ENCODE measurements at regions not wholly inside any gene's neighbourhood (a gene's known extent, or its start where the extent isn't known, plus 50 kb on each side); places are given as distances from the start of the nearest gene placed in this dataset.

DNA sequence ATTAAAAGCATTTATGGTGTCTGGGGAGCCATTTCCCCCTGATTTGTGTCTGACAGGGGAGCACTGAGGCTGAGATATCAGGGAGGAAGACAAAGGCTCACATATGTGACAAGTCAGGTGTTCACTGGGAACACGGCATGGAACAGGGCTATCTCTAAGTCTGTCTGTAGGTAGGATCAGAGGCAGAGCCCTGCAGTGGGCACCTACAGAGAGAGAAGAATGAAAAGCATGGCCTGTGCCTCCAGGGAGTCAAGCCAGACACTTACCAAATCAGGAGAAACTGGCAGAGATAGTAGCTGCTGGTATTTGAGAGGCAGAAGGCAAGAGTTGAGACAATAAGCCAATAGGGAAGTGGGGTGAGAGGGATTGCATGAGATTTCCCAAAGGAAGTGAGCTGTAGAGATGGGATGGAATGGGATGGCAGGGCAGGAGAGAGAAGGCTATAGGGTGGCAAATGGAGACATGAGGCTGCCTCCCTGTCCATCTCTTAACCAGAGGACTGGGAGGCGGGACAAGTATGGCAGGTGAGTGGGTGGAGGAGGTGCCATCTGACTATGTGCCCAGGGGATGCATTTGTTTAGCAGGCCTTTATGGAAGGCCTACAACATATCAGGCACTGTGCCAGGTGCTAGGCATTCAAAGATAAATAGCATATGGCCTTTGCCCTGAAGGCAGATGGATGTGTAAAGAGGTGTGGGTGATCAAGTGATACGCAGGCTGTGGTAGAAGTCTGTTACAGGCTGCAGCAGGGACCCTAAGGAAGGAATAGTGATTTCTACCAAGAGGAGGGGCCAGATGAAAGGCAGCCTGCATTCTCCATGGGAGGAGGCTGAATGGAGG, 136.2 kb upstream of the IPO9 start:
- H3K27me3 Mint-ChIP-seq = peaks cover 0 to 21% of the 10 kb centered on the region in 2 donors
- no peak overlapping the region for H3K27ac Mint-ChIP-seq
- H3K36me3 Mint-ChIP-seq (ENCODE audit: insufficient read depth) = no peaks in the 10 kb centered on the region
- ATAC-seq (replicated peaks) = no peak
- H3K4me1 Mint-ChIP-seq (ENCODE audit: low read depth in 2 of 2) = no peaks in the 10 kb centered on the region
- H3K4me3 Mint-ChIP-seq = no peak overlapping the region
- DNase-seq = no peak
- no peaks in the 10 kb centered on the region for H3K9me3 Mint-ChIP-seq

GRCh38 chr1:201693890-201694607, 134.9 kb upstream of the IPO9 start:
- Mint-ChIP-seq H3K4me3 (no peak overlapping the region), H3K27ac (no peak overlapping the region), H3K9me3 (no peaks in the 10 kb centered on the region), H3K4me1 (ENCODE audit: low read depth in 2 of 2) (no peaks in the 10 kb centered on the region), H3K27me3 (peaks cover 0 to 21% of the 10 kb centered on the region in 2 donors), H3K36me3 (ENCODE audit: insufficient read depth) (no peaks in the 10 kb centered on the region)
- ATAC-seq (replicated peaks) = no peak
- no peak for DNase-seq

GRCh38 chr1:201694608-201695335, 134.2 kb upstream of the IPO9 start:
- peaks cover 0 to 21% of the 10 kb centered on the region in 2 donors for H3K27me3 Mint-ChIP-seq
- H3K4me3 Mint-ChIP-seq = no peak overlapping the region
- H3K27ac Mint-ChIP-seq = no peak overlapping the region
- no peak for ATAC-seq (replicated peaks)
- no peaks in the 10 kb centered on the region for H3K4me1 Mint-ChIP-seq (ENCODE audit: low read depth in 2 of 2)
- DNase-seq = no peak
- no peaks in the 10 kb centered on the region for H3K36me3 Mint-ChIP-seq (ENCODE audit: insufficient read depth)
- no peaks in the 10 kb centered on the region for H3K9me3 Mint-ChIP-seq

GRCh38 chr1:201695607-201696006, 133.3 kb upstream of the IPO9 start:
- H3K27ac Mint-ChIP-seq = peak overlapping the region in 1 of 2 donors; percentile 16
- no peaks in the 10 kb centered on the region for H3K9me3 Mint-ChIP-seq
- H3K27me3 Mint-ChIP-seq = peaks cover 0 to 21% of the 10 kb centered on the region in 2 donors
- DNase-seq (no peak), ATAC-seq (replicated peaks) (no peak)
- H3K4me1 Mint-ChIP-seq (ENCODE audit: low read depth in 2 of 2) = no peaks in the 10 kb centered on the region
- H3K36me3 Mint-ChIP-seq (ENCODE audit: insufficient read depth) = no peaks in the 10 kb centered on the region
- H3K4me3 Mint-ChIP-seq = no peak overlapping the region

- DNase-seq = no peak
- H3K27me3 Mint-ChIP-seq = peaks cover 0 to 21% of the 10 kb centered on the region in 2 donors
- no peaks in the 10 kb centered on the region for H3K4me1 Mint-ChIP-seq (ENCODE audit: low read depth in 2 of 2)
- no peaks in the 10 kb centered on the region for H3K36me3 Mint-ChIP-seq (ENCODE audit: insufficient read depth)
- no peak overlapping the region for H3K4me3 Mint-ChIP-seq
- H3K9me3 Mint-ChIP-seq = no peaks in the 10 kb centered on the region
- H3K27ac Mint-ChIP-seq = peak overlapping the region in 1 of 2 donors; percentile 16
- no peak for ATAC-seq (replicated peaks)
Measured at GRCh38 chr1:201696217-201696761, 132.7 kb upstream of the IPO9 start.

DNA sequence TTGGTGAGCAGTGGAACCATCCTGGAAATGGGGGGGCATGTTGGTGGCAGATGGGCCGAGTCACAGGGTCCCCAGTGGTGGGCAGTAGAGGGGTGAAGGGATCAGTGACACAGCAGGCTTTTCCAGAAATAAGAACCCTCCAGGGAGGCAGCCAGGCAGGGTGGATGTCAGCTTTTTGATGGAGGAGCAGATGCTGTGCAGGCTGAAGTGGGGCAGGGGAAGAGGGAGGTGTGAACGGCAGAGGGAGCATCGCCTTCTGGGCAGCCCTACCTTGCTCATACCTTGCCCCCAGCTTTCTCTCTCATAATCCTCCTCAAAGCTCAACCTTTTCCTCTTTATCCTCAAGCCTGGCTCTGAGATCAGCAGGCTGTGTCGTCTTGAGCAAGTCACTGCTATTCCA, 131.8 kb upstream of the IPO9 start:
- DNase-seq (no peak), ATAC-seq (replicated peaks) (no peak)
- H3K9me3 Mint-ChIP-seq = no peaks in the 10 kb centered on the region
- no peak overlapping the region for H3K27ac Mint-ChIP-seq
- H3K27me3 Mint-ChIP-seq = peaks cover 0 to 21% of the 10 kb centered on the region in 2 donors
- no peaks in the 10 kb centered on the region for H3K36me3 Mint-ChIP-seq (ENCODE audit: insufficient read depth)
- no peaks in the 10 kb centered on the region for H3K4me1 Mint-ChIP-seq (ENCODE audit: low read depth in 2 of 2)
- no peak overlapping the region for H3K4me3 Mint-ChIP-seq

DNA sequence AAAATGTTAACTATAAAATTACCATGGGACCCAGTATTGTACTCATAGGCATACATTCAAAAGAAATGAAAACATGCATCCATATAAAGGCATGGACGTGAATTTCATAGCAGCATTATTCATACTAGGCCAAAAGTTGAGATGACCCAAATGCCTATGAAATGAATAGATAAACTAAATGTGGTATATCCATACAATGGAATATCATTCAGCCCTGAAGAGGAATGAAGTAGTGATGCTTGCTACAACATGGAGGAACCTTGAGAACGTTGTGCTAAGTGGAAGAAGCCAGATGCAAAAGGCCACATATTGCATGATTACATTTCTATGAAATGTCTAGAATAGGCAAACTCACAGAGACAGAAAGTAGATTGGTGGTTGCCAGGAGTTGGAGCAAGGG, 127.1 kb upstream of the IPO9 start:
- no peak for DNase-seq
- H3K9me3 Mint-ChIP-seq = no peaks in the 10 kb centered on the region

DNA sequence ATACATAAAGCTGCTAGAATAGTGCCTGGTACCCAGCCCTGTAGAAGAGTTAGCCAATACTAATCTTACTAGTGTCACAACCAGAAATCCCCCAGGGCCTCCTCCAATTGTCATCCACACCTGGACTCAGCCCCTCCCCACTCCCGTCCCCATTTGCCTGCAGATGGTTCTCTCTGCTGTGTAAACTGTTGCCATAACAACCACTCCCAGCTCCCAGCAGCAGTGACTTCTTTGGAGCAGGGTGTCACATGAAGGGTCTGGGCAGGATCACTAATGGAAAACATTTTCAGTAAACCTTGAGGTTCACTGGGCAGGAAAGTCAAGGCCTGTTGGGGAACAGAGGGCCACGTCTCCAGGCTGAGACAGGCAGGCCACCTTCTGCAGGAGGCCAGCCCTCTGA, 126.0 kb upstream of the IPO9 start:
- Mint-ChIP-seq H3K36me3 (ENCODE audit: insufficient read depth) (peaks cover 3% of the 10 kb centered on the region), H3K9me3 (no peaks in the 10 kb centered on the region), H3K4me1 (ENCODE audit: low read depth in 2 of 2) (no peaks in the 10 kb centered on the region), H3K27ac (no peak overlapping the region), H3K4me3 (no peak overlapping the region), H3K27me3 (peaks cover 18 to 31% of the 10 kb centered on the region in 2 donors)
- ATAC-seq (replicated peaks) = no peak
- no peak for DNase-seq

More for the DNA sequence above, 127.1 kb upstream of the IPO9 start:
- Mint-ChIP-seq H3K4me1 (ENCODE audit: low read depth in 2 of 2) (no peaks in the 10 kb centered on the region), H3K36me3 (ENCODE audit: insufficient read depth) (peaks cover 3% of the 10 kb centered on the region), H3K27ac (no peak overlapping the region), H3K4me3 (no peak overlapping the region), H3K27me3 (peaks cover 21 to 22% of the 10 kb centered on the region in 2 donors)
- no peak for ATAC-seq (replicated peaks)

DNA sequence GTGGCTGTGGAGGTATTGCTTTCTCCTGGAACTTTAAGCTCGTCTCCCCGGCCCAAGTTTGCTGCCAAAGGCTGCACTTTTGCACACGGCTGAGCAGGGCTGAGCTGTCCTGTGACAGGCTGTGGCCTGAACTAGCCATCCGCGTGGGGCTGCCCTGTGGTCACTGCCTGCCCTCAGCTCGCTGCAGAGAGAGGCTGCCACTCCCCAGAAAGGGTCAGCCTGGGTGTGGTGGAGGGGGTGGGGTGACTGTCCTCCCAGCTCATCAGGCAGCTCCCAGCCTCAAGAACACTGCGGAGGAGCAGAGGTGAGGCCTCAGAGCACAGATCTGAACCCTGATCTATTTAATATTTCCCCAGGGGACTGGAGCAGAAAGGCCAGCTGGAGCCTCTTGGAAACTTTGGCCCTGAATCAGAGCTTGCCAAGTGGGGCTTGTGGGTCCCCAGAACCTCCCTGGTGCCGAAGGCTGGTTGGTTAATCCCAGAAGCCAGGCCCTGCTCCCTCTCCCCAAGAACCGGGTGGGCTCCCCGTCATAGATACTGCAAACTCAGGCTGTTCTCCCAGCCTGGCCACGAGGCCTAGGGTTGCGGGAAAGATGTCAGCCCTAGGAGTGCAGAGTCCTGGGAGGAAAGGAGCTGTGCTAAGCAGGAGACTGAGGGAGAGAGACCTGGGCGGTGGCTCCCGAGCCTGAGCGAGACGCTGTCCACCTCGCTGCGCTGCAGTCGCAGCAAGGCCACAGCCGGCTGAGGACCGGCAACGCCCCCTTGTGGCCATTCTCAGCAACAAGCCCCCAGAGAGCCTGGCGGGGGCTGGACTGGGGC, 125.1 kb upstream of the IPO9 start:
- H3K27ac Mint-ChIP-seq = no peak overlapping the region
- ATAC-seq (replicated peaks) = peak; percentile 61
- H3K4me1 Mint-ChIP-seq (ENCODE audit: low read depth in 2 of 2) = no peaks in the 10 kb centered on the region
- peak; percentile 35 to 42 (median 39) for DNase-seq
- peaks cover 3% of the 10 kb centered on the region for H3K36me3 Mint-ChIP-seq (ENCODE audit: insufficient read depth)
- peaks cover 22 to 40% of the 10 kb centered on the region in 2 donors for H3K27me3 Mint-ChIP-seq
- H3K4me3 Mint-ChIP-seq = no peak overlapping the region
- H3K9me3 Mint-ChIP-seq = no peaks in the 10 kb centered on the region

DNA sequence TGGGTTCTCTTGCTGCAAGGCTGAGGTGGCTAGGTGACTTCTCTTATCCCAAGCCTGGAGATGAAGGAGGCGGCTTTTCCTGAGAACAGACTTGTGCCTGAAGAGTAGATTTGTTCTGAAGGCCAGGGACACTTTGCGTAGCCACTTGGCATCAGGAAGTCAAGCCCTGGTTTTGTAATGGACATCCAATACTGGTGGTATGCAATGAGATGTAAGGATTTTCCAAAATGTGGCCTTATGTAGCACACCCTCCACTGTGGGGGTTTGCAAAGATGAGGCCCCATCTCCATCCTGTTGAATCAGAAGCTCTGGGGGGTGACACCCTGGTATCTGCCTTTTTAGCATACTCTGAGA, 124.5 kb upstream of the IPO9 start:
- H3K27ac Mint-ChIP-seq = no peak overlapping the region
- H3K4me1 Mint-ChIP-seq (ENCODE audit: low read depth in 2 of 2) = no peaks in the 10 kb centered on the region
- peaks cover 3% of the 10 kb centered on the region for H3K36me3 Mint-ChIP-seq (ENCODE audit: insufficient read depth)
- no peak overlapping the region for H3K4me3 Mint-ChIP-seq
- no peak for ATAC-seq (replicated peaks)
- H3K9me3 Mint-ChIP-seq = no peaks in the 10 kb centered on the region
- peaks cover 25 to 40% of the 10 kb centered on the region in 2 donors for H3K27me3 Mint-ChIP-seq
- no peak for DNase-seq

DNA sequence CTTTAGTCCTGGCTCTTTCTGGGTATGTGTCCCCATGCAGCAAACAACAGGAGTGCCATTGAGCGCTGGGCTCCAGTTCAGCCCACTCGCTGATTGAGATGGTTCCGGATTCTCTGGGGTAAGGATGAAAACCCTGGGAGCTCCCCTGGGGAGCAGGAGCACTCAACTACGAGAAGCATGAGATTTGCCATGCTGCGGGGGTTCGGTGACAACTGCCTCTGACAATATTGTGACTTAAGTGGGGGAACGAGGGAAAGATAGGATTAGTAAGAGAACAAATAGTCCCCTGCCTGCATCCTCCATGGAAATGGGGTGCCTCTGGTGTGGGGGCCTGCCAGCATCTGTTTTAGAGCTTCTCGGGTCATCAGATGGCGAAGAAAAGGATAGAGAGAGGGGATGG, 123.6 kb upstream of the IPO9 start:
- peaks cover 3% of the 10 kb centered on the region for H3K36me3 Mint-ChIP-seq (ENCODE audit: insufficient read depth)
- no peaks in the 10 kb centered on the region for H3K9me3 Mint-ChIP-seq
- no peak overlapping the region for H3K4me3 Mint-ChIP-seq
- H3K4me1 Mint-ChIP-seq (ENCODE audit: low read depth in 2 of 2) = no peaks in the 10 kb centered on the region
- peaks cover 25 to 40% of the 10 kb centered on the region in 2 donors for H3K27me3 Mint-ChIP-seq
- H3K27ac Mint-ChIP-seq = no peak overlapping the region
- DNase-seq = no peak
- ATAC-seq (replicated peaks) = no peak

DNA sequence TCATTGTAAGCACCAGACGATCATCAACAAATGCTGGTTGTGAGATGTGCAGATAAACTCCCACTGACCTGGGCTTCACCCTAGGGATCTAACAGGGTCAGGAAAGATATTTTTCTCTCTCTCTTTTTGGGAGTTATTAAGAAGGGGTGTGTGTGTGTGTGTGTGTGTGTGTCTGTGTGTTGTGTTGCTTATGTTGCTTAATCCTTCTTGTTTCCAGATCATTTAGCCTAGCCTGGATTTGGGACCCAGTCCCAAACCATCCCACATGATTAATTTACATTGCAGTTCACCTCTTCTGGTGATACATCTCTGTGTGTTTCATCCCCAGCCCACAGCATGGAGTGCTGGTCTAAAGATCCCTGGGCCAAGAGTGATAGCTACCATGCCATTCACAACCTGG, 122.8 kb upstream of the IPO9 start:
- no peak for ATAC-seq (replicated peaks)
- DNase-seq = no peak
- Mint-ChIP-seq H3K36me3 (ENCODE audit: insufficient read depth) (peaks cover 3% of the 10 kb centered on the region), H3K9me3 (no peaks in the 10 kb centered on the region), H3K27ac (no peak overlapping the region), H3K27me3 (peaks cover 25 to 40% of the 10 kb centered on the region in 2 donors), H3K4me1 (ENCODE audit: low read depth in 2 of 2) (no peaks in the 10 kb centered on the region), H3K4me3 (no peak overlapping the region)

DNA sequence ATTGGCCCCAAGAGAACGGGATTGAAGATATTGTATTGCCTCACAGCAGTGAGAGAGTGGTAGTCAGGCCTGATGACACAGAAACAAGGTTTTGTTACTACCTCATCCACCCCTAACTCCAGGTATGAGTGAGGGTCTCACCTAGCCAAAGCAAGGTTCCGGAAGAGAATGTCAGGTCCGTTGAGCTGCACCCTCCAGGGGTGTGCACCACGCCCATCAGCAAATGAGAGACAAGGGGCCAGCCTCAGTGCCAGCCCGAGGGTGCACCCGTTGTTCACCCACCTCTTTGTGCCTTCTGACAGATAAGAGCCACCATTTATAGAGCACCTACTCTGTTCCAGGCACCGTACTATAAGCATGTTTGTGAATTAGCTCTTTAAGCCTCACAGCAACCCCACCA, 121.9 kb upstream of the IPO9 start:
- peaks cover 3% of the 10 kb centered on the region for H3K36me3 Mint-ChIP-seq (ENCODE audit: insufficient read depth)
- no peaks in the 10 kb centered on the region for H3K9me3 Mint-ChIP-seq
- no peak for ATAC-seq (replicated peaks)
- H3K27me3 Mint-ChIP-seq = peaks cover 25 to 40% of the 10 kb centered on the region in 2 donors
- H3K27ac Mint-ChIP-seq = no peak overlapping the region
- H3K4me1 Mint-ChIP-seq (ENCODE audit: low read depth in 2 of 2) = no peaks in the 10 kb centered on the region
- no peak for DNase-seq
- H3K4me3 Mint-ChIP-seq = no peak overlapping the region

Measured in effector memory CD8-positive, alpha-beta T cell (primary cell).